GM19397 (cell line): ENCODE measurements at regions not wholly inside any gene's neighbourhood (a gene's known extent, or its start where the extent isn't known, plus 50 kb on each side); places are given as distances from the start of the nearest gene placed in this dataset.

Experiments
- ATAC-seq: cut with Tn5 transposase; IDR thresholded peaks from one replicate; pipeline ENCODE4 v1.9.1; 2021; ENCODE audit warnings: mild to moderate bottlenecking, moderate library complexity; ENCODE audit not compliant: unreplicated experiment

- ATAC-seq = no peak
Measured at GRCh38 chr18:45412577-45412976, 202.7 kb upstream of the SLC14A2 start.

- no peak for ATAC-seq
Measured at GRCh38 chr18:45413180-45413836, 202.0 kb upstream of the SLC14A2 start.

- ATAC-seq = no peak
Measured at GRCh38 chr18:45415614-45416013, 199.7 kb upstream of the SLC14A2 start.

- no peak for ATAC-seq
Measured at GRCh38 chr18:45416168-45416567, 199.1 kb upstream of the SLC14A2 start.

GRCh38 chr18:45417392-45417791 lies 197.9 kb upstream of the SLC14A2 start:
- ATAC-seq = no peak

GRCh38 chr18:45423659-45424058 lies 191.6 kb upstream of the SLC14A2 start:
- ATAC-seq = no peak

- ATAC-seq = no peak
Measured at GRCh38 chr18:45430041-45430440, 185.2 kb upstream of the SLC14A2 start.

GRCh38 chr18:45435810-45436209 lies 179.5 kb upstream of the SLC14A2 start:
- no peak for ATAC-seq

- no peak for ATAC-seq
Measured at GRCh38 chr18:45437366-45437765, 177.9 kb upstream of the SLC14A2 start.

GRCh38 chr18:45439851-45440645 lies 175.2 kb upstream of the SLC14A2 start:
- ATAC-seq = no peak

GRCh38 chr18:45441110-45441847 lies 174.0 kb upstream of the SLC14A2 start:
- ATAC-seq = no peak

GRCh38 chr18:45444040-45444439 lies 171.2 kb upstream of the SLC14A2 start:
- ATAC-seq = no peak

- no peak for ATAC-seq
Measured at GRCh38 chr18:45447355-45448265, 167.7 kb upstream of the SLC14A2 start.

- no peak for ATAC-seq
Measured at GRCh38 chr18:45448871-45449270, 166.4 kb upstream of the SLC14A2 start.

GRCh38 chr18:45449418-45450227 lies 165.7 kb upstream of the SLC14A2 start:
- no peak for ATAC-seq

- no peak for ATAC-seq
Measured at GRCh38 chr18:45456090-45457021, 158.9 kb upstream of the SLC14A2 start.

GRCh38 chr18:45458033-45458432 lies 157.2 kb upstream of the SLC14A2 start:
- ATAC-seq = no peak

- ATAC-seq = no peak
Measured at GRCh38 chr18:45462179-45462578, 153.1 kb upstream of the SLC14A2 start.

GRCh38 chr18:45463451-45463850 lies 151.8 kb upstream of the SLC14A2 start:
- ATAC-seq = no peak
